ENCODE measurements at regions not wholly inside any gene's neighbourhood (a gene's known extent, or its start where the extent isn't known, plus 50 kb on each side); places are given as distances from the start of the nearest gene placed in this dataset.

DNA sequence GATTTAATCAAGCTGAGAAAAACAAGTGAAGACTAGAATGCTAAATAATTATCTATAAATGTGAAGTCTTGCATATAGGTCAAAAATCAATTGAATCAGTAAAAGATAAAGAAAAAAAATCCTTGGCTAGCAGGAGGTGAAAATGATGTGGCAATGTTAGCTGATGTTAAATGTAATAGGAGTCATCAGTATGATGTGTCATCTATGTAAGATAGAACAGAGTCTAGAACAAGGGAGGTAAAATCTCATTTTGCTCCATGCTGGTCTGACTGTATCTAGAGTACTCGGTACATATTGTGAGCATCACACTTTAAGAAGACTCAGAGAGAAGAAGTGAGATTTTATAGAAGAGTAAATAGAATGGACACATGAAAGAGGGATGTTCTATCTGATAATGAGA lies 721.2 kb downstream of the ETS1 start:
- no peak overlapping the region for H3K9ac ChIP-seq (ENCODE audit: low read depth, low read length, poor library complexity, severe bottlenecking)
- H3K4me2 ChIP-seq (ENCODE audit: low read depth, low read length, poor library complexity, severe bottlenecking), result no peak overlapping the region
- TF ChIP-seq CTCF (conservative IDR thresholded peaks at IDR 0.05; ENCODE audit: low read length) (no peak), EZH2phosphoT487 (IDR thresholded peaks at IDR 0.05; ENCODE audit: borderline replicate concordance) (no peak)
- H3F3A ChIP-seq (ENCODE audit: low read depth), result no peaks in the 10 kb centered on the region
- H3K36me3 ChIP-seq (ENCODE audit: insufficient read depth, low read length), result no peaks in the 10 kb centered on the region
- no peaks in the 10 kb centered on the region for H3K4me1 ChIP-seq (ENCODE audit: insufficient read depth, low read length, poor library complexity, severe bottlenecking)
- no peaks in the 10 kb centered on the region for H3K79me2 ChIP-seq (ENCODE audit: insufficient read depth, low read length)
- no peak overlapping the region for H3K4me3 ChIP-seq (ENCODE audit: low read length, poor library complexity, severe bottlenecking)
- H2AFZ ChIP-seq (ENCODE audit: low read length), result no peak overlapping the region
- no peaks in the 10 kb centered on the region for H4K20me1 ChIP-seq (ENCODE audit: insufficient read depth, low read length, poor library complexity, severe bottlenecking)
- no peaks in the 10 kb centered on the region for H3K9me2 ChIP-seq (replicated peaks; ENCODE audit: low read depth, low read length)
- H3K9me3 ChIP-seq (ENCODE audit: insufficient read depth, low read depth, low read length), result no peaks in the 10 kb centered on the region
- no peaks in the 10 kb centered on the region for H3K27me3 ChIP-seq (ENCODE audit: insufficient read depth, low read length, poor library complexity, severe bottlenecking)

- H3K36me3 ChIP-seq (ENCODE audit: insufficient read depth, low read length), result no peaks in the 10 kb centered on the region
- H3K4me2 ChIP-seq (ENCODE audit: low read depth, low read length, poor library complexity, severe bottlenecking), result no peak overlapping the region
- H3K9me3 ChIP-seq (ENCODE audit: insufficient read depth, low read depth, low read length), result no peaks in the 10 kb centered on the region
- H3K9me2 ChIP-seq (replicated peaks; ENCODE audit: low read depth, low read length), result no peaks in the 10 kb centered on the region
- no peaks in the 10 kb centered on the region for H3K27me3 ChIP-seq (ENCODE audit: insufficient read depth, low read length, poor library complexity, severe bottlenecking)
- no peaks in the 10 kb centered on the region for H4K20me1 ChIP-seq (ENCODE audit: insufficient read depth, low read length, poor library complexity, severe bottlenecking)
- no peak for TF ChIP-seq EZH2phosphoT487 (IDR thresholded peaks at IDR 0.05; ENCODE audit: borderline replicate concordance)
- no peak for TF ChIP-seq CTCF (conservative IDR thresholded peaks at IDR 0.05; ENCODE audit: low read length)
- no peaks in the 10 kb centered on the region for H3K4me1 ChIP-seq (ENCODE audit: insufficient read depth, low read length, poor library complexity, severe bottlenecking)
- no peaks in the 10 kb centered on the region for H3F3A ChIP-seq (ENCODE audit: low read depth)
- no peak overlapping the region for H3K4me3 ChIP-seq (ENCODE audit: low read length, poor library complexity, severe bottlenecking)
- H3K79me2 ChIP-seq (ENCODE audit: insufficient read depth, low read length), result no peaks in the 10 kb centered on the region
- no peak overlapping the region for H3K9ac ChIP-seq (ENCODE audit: low read depth, low read length, poor library complexity, severe bottlenecking)
- H2AFZ ChIP-seq (ENCODE audit: low read length), result no peak overlapping the region
Observed at GRCh38 chr11:127864861-127865260, 722.5 kb downstream of the ETS1 start.

DNA sequence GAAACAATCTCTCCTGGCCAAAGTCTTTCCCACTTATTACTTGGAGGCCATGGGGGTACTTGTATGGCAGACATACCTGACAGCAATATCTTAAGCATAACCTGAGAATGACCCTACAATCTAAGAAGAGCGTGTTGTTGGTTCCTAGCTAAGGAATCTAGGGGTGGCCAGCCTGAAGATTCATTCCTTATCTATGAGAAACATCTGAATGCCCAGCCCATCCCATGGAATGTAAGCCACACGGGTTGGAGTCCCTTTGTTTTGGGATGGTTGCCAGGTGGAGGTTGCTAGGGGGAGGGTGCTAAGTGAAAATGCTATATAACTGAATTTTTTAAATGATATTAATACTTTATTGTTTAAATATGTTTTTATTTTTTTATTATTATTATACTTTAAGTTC lies 725.0 kb downstream of the ETS1 start:
- no peaks in the 10 kb centered on the region for H3K27me3 ChIP-seq (ENCODE audit: insufficient read depth, low read length, poor library complexity, severe bottlenecking)
- no peaks in the 10 kb centered on the region for H3F3A ChIP-seq (ENCODE audit: low read depth)
- H3K9me3 ChIP-seq (ENCODE audit: insufficient read depth, low read depth, low read length), result no peaks in the 10 kb centered on the region
- no peaks in the 10 kb centered on the region for H3K36me3 ChIP-seq (ENCODE audit: insufficient read depth, low read length)
- no peaks in the 10 kb centered on the region for H4K20me1 ChIP-seq (ENCODE audit: insufficient read depth, low read length, poor library complexity, severe bottlenecking)
- no peak overlapping the region for H3K4me3 ChIP-seq (ENCODE audit: low read length, poor library complexity, severe bottlenecking)
- H3K79me2 ChIP-seq (ENCODE audit: insufficient read depth, low read length), result no peaks in the 10 kb centered on the region
- no peaks in the 10 kb centered on the region for H3K4me1 ChIP-seq (ENCODE audit: insufficient read depth, low read length, poor library complexity, severe bottlenecking)
- H3K9me2 ChIP-seq (replicated peaks; ENCODE audit: low read depth, low read length), result no peaks in the 10 kb centered on the region
- H3K9ac ChIP-seq (ENCODE audit: low read depth, low read length, poor library complexity, severe bottlenecking), result no peak overlapping the region
- TF ChIP-seq EZH2phosphoT487 (IDR thresholded peaks at IDR 0.05; ENCODE audit: borderline replicate concordance), result no peak
- TF ChIP-seq CTCF (conservative IDR thresholded peaks at IDR 0.05; ENCODE audit: low read length), result no peak
- H3K4me2 ChIP-seq (ENCODE audit: low read depth, low read length, poor library complexity, severe bottlenecking), result no peak overlapping the region
- no peak overlapping the region for H2AFZ ChIP-seq (ENCODE audit: low read length)
